HFFc6 (cell line): ENCODE measurements at regions not wholly inside any gene's neighbourhood (a gene's known extent, or its start where the extent isn't known, plus 50 kb on each side); places are given as distances from the start of the nearest gene placed in this dataset.

Experiments used
- DNase-seq: peaks from one replicate; pipeline ENCODE4 v3.0.0-alpha.2; 2018
- H3K27ac Mint-ChIP-seq: 2 replicates; pipeline ENCODE4 v1.8.0; 2020; ENCODE audit warnings: mild to moderate bottlenecking, mixed read lengths
- H3K27me3 Mint-ChIP-seq: 2 replicates; pipeline ENCODE4 v1.8.0; 2021; ENCODE audit warnings: mild to moderate bottlenecking, moderate library complexity, mixed read lengths; ENCODE audit not compliant: insufficient read depth
- H3K36me3 Mint-ChIP-seq: 2 replicates; pipeline ENCODE4 v1.8.0; 2021; ENCODE audit warnings: low read depth, mixed read lengths
- H3K4me1 Mint-ChIP-seq: 2 replicates; pipeline ENCODE4 v1.8.0; 2020; ENCODE audit warnings: low read depth, mixed read lengths
- H3K4me3 Mint-ChIP-seq: 2 replicates; pipeline ENCODE4 v1.8.0; 2020; ENCODE audit warnings: mild to moderate bottlenecking, moderate library complexity, mixed read lengths
- H3K9me3 Mint-ChIP-seq: 2 replicates; pipeline ENCODE4 v1.8.0; 2020; ENCODE audit warnings: mild to moderate bottlenecking, mixed read lengths
- CTCF ChIP-seq: fragments of 200-600 bp; sonication (generic); IDR thresholded peaks from 2 replicates; pipeline ENCODE4 v1.5.0; 2021; ENCODE audit warnings: antibody characterized with exemption, mild to moderate bottlenecking

GRCh38 chr16:82357237-82357636 is 187.2 kb upstream of the MPHOSPH6 start:
- no peaks in the 10 kb centered on the region for H3K36me3 Mint-ChIP-seq
- no peak overlapping the region for H3K4me3 Mint-ChIP-seq
- no peak for DNase-seq
- no peak overlapping the region for H3K27ac Mint-ChIP-seq
- no peaks in the 10 kb centered on the region for H3K4me1 Mint-ChIP-seq
- no peaks in the 10 kb centered on the region for H3K27me3 Mint-ChIP-seq
- H3K9me3 Mint-ChIP-seq = peaks cover 44% of the 10 kb centered on the region
- no peak for TF ChIP-seq CTCF

- no peak overlapping the region for H3K4me3 Mint-ChIP-seq
- no peak overlapping the region for H3K27ac Mint-ChIP-seq
- H3K27me3 Mint-ChIP-seq = 0 out of 2 replicates have a peak, but pooled peaks cover 2% of the 10 kb centered on the region
- no peaks in the 10 kb centered on the region for H3K4me1 Mint-ChIP-seq
- no peaks in the 10 kb centered on the region for H3K36me3 Mint-ChIP-seq
- TF ChIP-seq CTCF = no peak
- no peak for DNase-seq
- peaks cover 70% of the 10 kb centered on the region for H3K9me3 Mint-ChIP-seq
Measured at GRCh38 chr16:82350560-82350959, 180.5 kb upstream of the MPHOSPH6 start.

- Mint-ChIP-seq H3K36me3 (no peaks in the 10 kb centered on the region), H3K4me3 (no peak overlapping the region), H3K4me1 (no peaks in the 10 kb centered on the region), H3K9me3 (peaks cover 72% of the 10 kb centered on the region), H3K27ac (no peak overlapping the region), H3K27me3 (peaks cover 3% of the 10 kb centered on the region; the same call in 1 of the 2 replicates)
- no peak for TF ChIP-seq CTCF
- no peak for DNase-seq
Measured at GRCh38 chr16:82345318-82345717, 175.3 kb upstream of the MPHOSPH6 start.

GRCh38 chr16:82344157-82344556 is 174.1 kb upstream of the MPHOSPH6 start:
- no peak; the same call in 1 of the 2 replicates for TF ChIP-seq CTCF
- peaks cover 68% of the 10 kb centered on the region for H3K9me3 Mint-ChIP-seq
- DNase-seq = no peak
- no peaks in the 10 kb centered on the region for H3K4me1 Mint-ChIP-seq
- no peaks in the 10 kb centered on the region for H3K36me3 Mint-ChIP-seq
- H3K27ac Mint-ChIP-seq = no peak overlapping the region
- no peak overlapping the region for H3K4me3 Mint-ChIP-seq
- peaks cover 3% of the 10 kb centered on the region; the same call in 1 of the 2 replicates for H3K27me3 Mint-ChIP-seq

GRCh38 chr16:82341146-82341669 is 171.2 kb upstream of the MPHOSPH6 start:
- H3K4me1 Mint-ChIP-seq = no peaks in the 10 kb centered on the region
- peaks cover 3% of the 10 kb centered on the region; the same call in 1 of the 2 replicates for H3K27me3 Mint-ChIP-seq
- H3K27ac Mint-ChIP-seq = no peak overlapping the region
- H3K9me3 Mint-ChIP-seq = peaks cover 55% of the 10 kb centered on the region
- DNase-seq = no peak
- H3K4me3 Mint-ChIP-seq = no peak overlapping the region
- H3K36me3 Mint-ChIP-seq = no peaks in the 10 kb centered on the region
- no peak for TF ChIP-seq CTCF

GRCh38 chr16:82340531-82340930 is 170.5 kb upstream of the MPHOSPH6 start:
- DNase-seq = no peak
- Mint-ChIP-seq H3K9me3 (peaks cover 54% of the 10 kb centered on the region), H3K27ac (no peak overlapping the region), H3K27me3 (peaks cover 1% of the 10 kb centered on the region; the same call in 1 of the 2 replicates), H3K4me1 (no peaks in the 10 kb centered on the region), H3K4me3 (no peak overlapping the region), H3K36me3 (no peaks in the 10 kb centered on the region)
- TF ChIP-seq CTCF = no peak
